Fibroblast of pulmonary artery (primary cell): ENCODE measurements at regions not wholly inside any gene's neighbourhood (a gene's known extent, or its start where the extent isn't known, plus 50 kb on each side); places are given as distances from the start of the nearest gene placed in this dataset.

Source experiments
- DNase-seq: peaks from one replicate; pipeline ENCODE4 v3.0.0-alpha.2; 2010; ENCODE audit warnings: low read depth
- H3K4me3 ChIP-seq: replicated peaks from 2 replicates; pipeline ENCODE4 v1.5.1; 2011; ENCODE audit warnings: low read depth, mild to moderate bottlenecking, control low read depth, low read length, moderate library complexity
- TF ChIP-seq, protein P1 (sequence below): IDR thresholded peaks from 2 replicates; pipeline ENCODE4 v1.5.1; 2011; ENCODE audit warnings: mild to moderate bottlenecking, control low read depth, low read length, inconsistent platforms; ENCODE audit errors: missing control alignments

- H3K4me3 ChIP-seq: no peak overlapping the region
- no peak for DNase-seq
- TF ChIP-seq, protein P1, sequence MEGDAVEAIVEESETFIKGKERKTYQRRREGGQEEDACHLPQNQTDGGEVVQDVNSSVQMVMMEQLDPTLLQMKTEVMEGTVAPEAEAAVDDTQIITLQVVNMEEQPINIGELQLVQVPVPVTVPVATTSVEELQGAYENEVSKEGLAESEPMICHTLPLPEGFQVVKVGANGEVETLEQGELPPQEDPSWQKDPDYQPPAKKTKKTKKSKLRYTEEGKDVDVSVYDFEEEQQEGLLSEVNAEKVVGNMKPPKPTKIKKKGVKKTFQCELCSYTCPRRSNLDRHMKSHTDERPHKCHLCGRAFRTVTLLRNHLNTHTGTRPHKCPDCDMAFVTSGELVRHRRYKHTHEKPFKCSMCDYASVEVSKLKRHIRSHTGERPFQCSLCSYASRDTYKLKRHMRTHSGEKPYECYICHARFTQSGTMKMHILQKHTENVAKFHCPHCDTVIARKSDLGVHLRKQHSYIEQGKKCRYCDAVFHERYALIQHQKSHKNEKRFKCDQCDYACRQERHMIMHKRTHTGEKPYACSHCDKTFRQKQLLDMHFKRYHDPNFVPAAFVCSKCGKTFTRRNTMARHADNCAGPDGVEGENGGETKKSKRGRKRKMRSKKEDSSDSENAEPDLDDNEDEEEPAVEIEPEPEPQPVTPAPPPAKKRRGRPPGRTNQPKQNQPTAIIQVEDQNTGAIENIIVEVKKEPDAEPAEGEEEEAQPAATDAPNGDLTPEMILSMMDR: no peak
Observed at GRCh38 chr4:35820003-35820402, 424.3 kb downstream of the ARAP2 start.

- DNase-seq: no peak
- H3K4me3 ChIP-seq: no peak overlapping the region
- TF ChIP-seq, protein P1: no peak
Observed at GRCh38 chr4:35824231-35824630, 420.1 kb downstream of the ARAP2 start.

DNA sequence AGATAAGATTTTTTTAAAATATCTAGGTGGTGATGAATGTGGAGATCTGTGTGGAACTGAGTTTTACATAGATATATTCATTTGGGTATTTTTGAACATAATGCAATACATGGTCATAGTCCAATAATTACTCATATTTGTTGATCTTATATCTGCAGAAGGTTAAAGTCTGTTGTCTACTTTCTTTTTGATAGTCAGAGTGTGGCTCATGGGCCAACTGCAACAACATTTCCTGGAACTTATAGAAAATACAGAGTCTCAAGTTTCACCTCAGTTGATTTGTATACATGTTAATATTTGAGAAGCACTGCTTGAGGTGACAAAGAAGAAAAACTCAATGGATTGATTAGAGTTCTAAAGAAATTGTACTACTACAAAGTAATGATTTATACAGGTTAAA, 408.4 kb downstream of the ARAP2 start:
- no peak overlapping the region for H3K4me3 ChIP-seq
- TF ChIP-seq, protein P1: no peak
- DNase-seq: no peak

DNA sequence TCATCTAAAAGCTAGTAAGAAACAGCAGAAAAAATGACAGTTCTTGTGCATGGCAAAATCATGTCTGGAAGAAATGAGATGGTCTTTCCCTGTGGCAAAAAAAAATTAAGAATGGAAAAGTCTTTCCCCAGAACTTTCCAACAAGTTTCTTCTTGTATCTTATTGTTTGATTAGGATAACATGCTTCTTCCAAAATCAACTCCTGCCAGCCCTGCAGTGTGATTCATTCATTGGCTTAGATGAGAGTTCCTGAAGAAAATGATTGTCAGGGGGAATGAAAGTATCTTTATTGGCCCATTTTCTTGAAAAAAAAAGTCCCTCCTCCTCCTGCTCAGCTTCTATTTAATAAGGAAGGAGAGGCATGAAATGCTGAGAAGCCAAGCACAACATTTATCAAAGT, 407.7 kb downstream of the ARAP2 start:
- TF ChIP-seq, protein P1: no peak
- DNase-seq: no peak
- H3K4me3 ChIP-seq: no peak overlapping the region

DNA sequence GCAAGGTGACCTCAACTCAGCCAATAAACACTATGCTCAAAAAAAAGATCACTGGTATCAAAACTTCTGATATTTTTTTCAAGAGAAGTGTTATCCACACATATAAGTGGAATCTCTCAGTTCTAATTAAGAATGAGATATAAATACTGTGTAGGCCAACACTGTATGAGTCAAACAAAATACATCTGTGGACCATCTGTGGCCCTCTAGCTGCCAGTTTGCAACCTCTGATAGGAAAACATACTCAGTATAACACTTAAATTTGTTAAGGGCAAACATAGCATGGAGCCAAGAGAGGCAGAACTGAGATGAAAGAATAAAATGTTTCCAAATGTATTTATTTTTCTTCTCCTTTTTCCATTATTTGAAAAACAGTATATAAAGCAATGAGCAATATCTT, 377.3 kb downstream of the ARAP2 start:
- no peak overlapping the region for H3K4me3 ChIP-seq
- no peak for DNase-seq
- TF ChIP-seq, protein P1: no peak

GRCh38 chr4:35872273-35872672, 372.0 kb downstream of the ARAP2 start:
- TF ChIP-seq, protein P1: no peak
- no peak for DNase-seq
- H3K4me3 ChIP-seq: no peak overlapping the region

DNA sequence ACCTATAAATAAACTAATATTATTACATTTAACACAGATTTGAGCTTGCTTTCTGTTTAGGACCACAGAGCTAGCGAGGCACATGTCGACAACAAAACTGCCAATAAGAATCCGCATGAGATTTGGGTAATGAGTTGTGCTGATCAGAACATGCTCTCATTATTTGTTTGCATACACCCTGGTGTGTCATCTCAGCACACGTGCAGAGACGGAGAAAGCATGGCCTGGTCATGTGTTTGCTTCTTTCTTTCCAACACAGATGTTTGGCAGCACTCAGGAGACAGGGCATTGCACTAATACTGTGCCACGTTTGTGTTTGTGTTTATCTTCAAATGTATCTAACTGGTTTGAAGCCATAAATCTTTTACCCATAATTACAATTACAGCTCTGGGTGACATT, 364.8 kb downstream of the ARAP2 start:
- TF ChIP-seq, protein P1: no peak
- no peak overlapping the region for H3K4me3 ChIP-seq
- DNase-seq: no peak
